Smooth muscle cell (in vitro differentiated cells): ENCODE measurements at regions not wholly inside any gene's neighbourhood (a gene's known extent, or its start where the extent isn't known, plus 50 kb on each side); places are given as distances from the start of the nearest gene placed in this dataset.

ENCODE experiments used
- DNase-seq: peaks from one replicate; lab custom pipeline; 2025; ENCODE audit not compliant: unreplicated experiment; lab: John Stamatoyannopoulos, UW
- H2AFZ ChIP-seq: fragments of 200-600 bp; sonication (generic); 2 replicates; pipeline ENCODE4 v1.6.0; 2016; ENCODE audit warnings: antibody characterized with exemption, low read depth, mild to moderate bottlenecking
- H3F3A ChIP-seq: fragments of 200-600 bp; sonication (generic); 2 replicates; pipeline ENCODE4 v1.6.0; 2017; ENCODE audit warnings: antibody characterized with exemption, low read depth
- H3K27ac ChIP-seq: fragments of 200-600 bp; sonication (generic); 2 replicates; pipeline ENCODE4 v1.5.1; 2016; ENCODE audit warnings: low read depth, mild to moderate bottlenecking
- H3K27me3 ChIP-seq: fragments of 200-600 bp; sonication (generic); 2 replicates; pipeline ENCODE4 v1.6.1; 2016; ENCODE audit warnings: low read depth, mild to moderate bottlenecking
- H3K36me3 ChIP-seq: fragments of 200-600 bp; sonication (generic); 2 replicates; pipeline ENCODE4 v1.5.1; 2016; ENCODE audit warnings: low read depth
- H3K4me1 ChIP-seq: fragments of 200-600 bp; sonication (generic); 2 replicates; pipeline ENCODE4 v1.5.1; 2016; ENCODE audit warnings: low read depth
- H3K4me2 ChIP-seq: fragments of 200-600 bp; sonication (generic); 2 replicates; pipeline ENCODE4 v1.6.0; 2016; ENCODE audit warnings: mild to moderate bottlenecking
- H3K4me3 ChIP-seq: fragments of 200-600 bp; sonication (generic); 2 replicates; pipeline ENCODE4 v1.5.1; 2016; ENCODE audit warnings: mild to moderate bottlenecking
- H3K79me2 ChIP-seq: fragments of 200-600 bp; sonication (generic); 2 replicates; pipeline ENCODE4 v1.6.0; 2016; ENCODE audit warnings: low read depth, mild to moderate bottlenecking
- H3K9ac ChIP-seq: fragments of 200-600 bp; sonication (generic); 2 replicates; pipeline ENCODE4 v1.6.0; 2016; ENCODE audit warnings: low read depth
- H3K9me3 ChIP-seq: fragments of 200-600 bp; sonication (generic); replicated peaks from 2 replicates; pipeline ENCODE4 v1.5.1; 2016; ENCODE audit warnings: low read depth
- H4K20me1 ChIP-seq: fragments of 200-600 bp; sonication (generic); 2 replicates; pipeline ENCODE4 v1.6.0; 2016; ENCODE audit warnings: low read depth
- CTCF ChIP-seq: fragments of 200-600 bp; sonication (generic); IDR thresholded peaks from 2 replicates; pipeline ENCODE4 v1.5.1; 2017; ENCODE audit warnings: borderline replicate concordance, mild to moderate bottlenecking, antibody characterized with exemption; ENCODE audit not compliant: insufficient read depth, poor library complexity, severe bottlenecking
- WGBS: methylation state at CpG from one replicate; pipeline ENCODE4 v1.1.7; 2016; ENCODE audit warnings: low lambda C conversion rate; 5-methylcytosine and 5-hydroxymethylcytosine counted together

- Histone ChIP-seq H3K9ac (no peak overlapping the region), H3K4me1 (no peaks in the 10 kb centered on the region), H3K4me3 (no peak overlapping the region), H3K36me3 (no peaks in the 10 kb centered on the region), H3K9me3 (no peaks in the 10 kb centered on the region), H4K20me1 (no peaks in the 10 kb centered on the region), H3K79me2 (no peaks in the 10 kb centered on the region), H3K27me3 (no peaks in the 10 kb centered on the region), H2AFZ (no peak overlapping the region), H3F3A (no peaks in the 10 kb centered on the region), H3K4me2 (no peak overlapping the region), H3K27ac (no peak overlapping the region)
- no peak for DNase-seq
- 87% methylated on average over 2 of the region's 2 CpGs for WGBS
- TF ChIP-seq CTCF, result no peak
Measured at GRCh38 chr2:212922701-212923100, 228.7 kb downstream of the IKZF2 start.

- Histone ChIP-seq H3K9ac (no peak overlapping the region), H3K36me3 (no peaks in the 10 kb centered on the region), H3K4me1 (no peaks in the 10 kb centered on the region), H3K27ac (no peak overlapping the region), H3K9me3 (no peaks in the 10 kb centered on the region), H4K20me1 (no peaks in the 10 kb centered on the region), H3K4me2 (no peak overlapping the region), H3K27me3 (no peaks in the 10 kb centered on the region), H3K79me2 (no peaks in the 10 kb centered on the region), H2AFZ (no peak overlapping the region), H3K4me3 (no peak overlapping the region), H3F3A (no peaks in the 10 kb centered on the region)
- no peak for DNase-seq
- no peak for TF ChIP-seq CTCF
Measured at GRCh38 chr2:212921711-212922110, 229.7 kb downstream of the IKZF2 start.

GRCh38 chr2:212921061-212921460 lies 230.4 kb downstream of the IKZF2 start:
- Histone ChIP-seq H3K27ac (no peak overlapping the region), H2AFZ (no peak overlapping the region), H3K4me2 (no peak overlapping the region), H3K79me2 (no peaks in the 10 kb centered on the region), H3F3A (no peaks in the 10 kb centered on the region), H3K9me3 (no peaks in the 10 kb centered on the region), H3K27me3 (no peaks in the 10 kb centered on the region), H3K36me3 (no peaks in the 10 kb centered on the region), H3K9ac (no peak overlapping the region), H3K4me1 (no peaks in the 10 kb centered on the region), H3K4me3 (no peak overlapping the region), H4K20me1 (no peaks in the 10 kb centered on the region)
- no peak for DNase-seq
- TF ChIP-seq CTCF, result no peak
- 92% methylated on average over 3 of the region's 3 CpGs for WGBS

GRCh38 chr2:212919238-212919637 lies 232.2 kb downstream of the IKZF2 start:
- H3K9me3 ChIP-seq, result no peaks in the 10 kb centered on the region
- no peak overlapping the region for H3K4me2 ChIP-seq
- no peaks in the 10 kb centered on the region for H3F3A ChIP-seq
- H3K27ac ChIP-seq, result no peak overlapping the region
- H3K4me3 ChIP-seq, result no peak overlapping the region
- 73% methylated on average over 2 of the region's 2 CpGs for WGBS
- H3K9ac ChIP-seq, result no peak overlapping the region
- H3K79me2 ChIP-seq, result no peaks in the 10 kb centered on the region
- H3K36me3 ChIP-seq, result no peaks in the 10 kb centered on the region
- H3K27me3 ChIP-seq, result no peaks in the 10 kb centered on the region
- no peak for DNase-seq
- no peak overlapping the region for H2AFZ ChIP-seq
- no peaks in the 10 kb centered on the region for H3K4me1 ChIP-seq
- H4K20me1 ChIP-seq, result no peaks in the 10 kb centered on the region
- no peak for TF ChIP-seq CTCF
